ENCODE measurements at regions not wholly inside any gene's neighbourhood (a gene's known extent, or its start where the extent isn't known, plus 50 kb on each side); places are given as distances from the start of the nearest gene placed in this dataset.

- Histone ChIP-seq H3K36me3 (ENCODE audit: control insufficient read depth in 1 of 2, insufficient read depth in 2 of 2, low read length in 2 of 2) (no peaks in the 10 kb centered on the region), H3K4me3 (ENCODE audit: low read depth in 1 of 2, low read length in 2 of 2) (no peak overlapping the region), H3K4me1 (ENCODE audit: control insufficient read depth in 1 of 2, insufficient read depth in 2 of 2, low read length in 2 of 2) (no peaks in the 10 kb centered on the region), H3K9me3 (ENCODE audit: control insufficient read depth in 1 of 2, low read length in 2 of 2) (no peaks in the 10 kb centered on the region), H3K27ac (ENCODE audit: low read length) (no peak overlapping the region), H3K27me3 (ENCODE audit: low read depth, low read length) (no peaks in the 10 kb centered on the region)
These were observed 436.6 kb downstream of the VGLL3 start for GRCh38 chr3:86554383-86554782.

GRCh38 chr3:86547692-86548091, 443.3 kb downstream of the VGLL3 start:
- Histone ChIP-seq H3K9me3 (ENCODE audit: control insufficient read depth in 1 of 2, low read length in 2 of 2) (no peaks in the 10 kb centered on the region), H3K36me3 (ENCODE audit: control insufficient read depth in 1 of 2, insufficient read depth in 2 of 2, low read length in 2 of 2) (no peaks in the 10 kb centered on the region), H3K27ac (ENCODE audit: low read length) (no peak overlapping the region), H3K4me3 (ENCODE audit: low read depth in 1 of 2, low read length in 2 of 2) (no peak overlapping the region), H3K4me1 (ENCODE audit: control insufficient read depth in 1 of 2, insufficient read depth in 2 of 2, low read length in 2 of 2) (no peaks in the 10 kb centered on the region), H3K27me3 (ENCODE audit: low read depth, low read length) (no peaks in the 10 kb centered on the region)

- Histone ChIP-seq H3K4me3 (ENCODE audit: low read depth in 1 of 2, low read length in 2 of 2) (no peak overlapping the region), H3K36me3 (ENCODE audit: control insufficient read depth in 1 of 2, insufficient read depth in 2 of 2, low read length in 2 of 2) (no peaks in the 10 kb centered on the region), H3K27ac (ENCODE audit: low read length) (no peak overlapping the region), H3K9me3 (ENCODE audit: control insufficient read depth in 1 of 2, low read length in 2 of 2) (peaks cover 0 to 8% of the 10 kb centered on the region in 2 donors), H3K27me3 (ENCODE audit: low read depth, low read length) (no peaks in the 10 kb centered on the region), H3K4me1 (ENCODE audit: control insufficient read depth in 1 of 2, insufficient read depth in 2 of 2, low read length in 2 of 2) (no peaks in the 10 kb centered on the region)
These were observed 453.8 kb downstream of the VGLL3 start for GRCh38 chr3:86537171-86537570.

- Histone ChIP-seq H3K4me1 (ENCODE audit: control insufficient read depth in 1 of 2, insufficient read depth in 2 of 2, low read length in 2 of 2) (no peaks in the 10 kb centered on the region), H3K27me3 (ENCODE audit: low read depth, low read length) (no peaks in the 10 kb centered on the region), H3K27ac (ENCODE audit: low read length) (no peak overlapping the region), H3K4me3 (ENCODE audit: low read depth in 1 of 2, low read length in 2 of 2) (no peak overlapping the region), H3K36me3 (ENCODE audit: control insufficient read depth in 1 of 2, insufficient read depth in 2 of 2, low read length in 2 of 2) (no peaks in the 10 kb centered on the region), H3K9me3 (ENCODE audit: control insufficient read depth in 1 of 2, low read length in 2 of 2) (no peaks in the 10 kb centered on the region)
These were observed 471.1 kb downstream of the VGLL3 start for GRCh38 chr3:86519819-86520218.

- H3K4me3 ChIP-seq (ENCODE audit: low read depth in 1 of 2, low read length in 2 of 2) = no peak overlapping the region
- no peaks in the 10 kb centered on the region for H3K9me3 ChIP-seq (ENCODE audit: control insufficient read depth in 1 of 2, low read length in 2 of 2)
- H3K36me3 ChIP-seq (ENCODE audit: control insufficient read depth in 1 of 2, insufficient read depth in 2 of 2, low read length in 2 of 2) = no peaks in the 10 kb centered on the region
- H3K4me1 ChIP-seq (ENCODE audit: control insufficient read depth in 1 of 2, insufficient read depth in 2 of 2, low read length in 2 of 2) = no peaks in the 10 kb centered on the region
- H3K27ac ChIP-seq (ENCODE audit: low read length) = no peak overlapping the region
- H3K27me3 ChIP-seq (ENCODE audit: low read depth, low read length) = no peaks in the 10 kb centered on the region
These were observed 509.3 kb downstream of the VGLL3 start for GRCh38 chr3:86481636-86482035.

GRCh38 chr3:86481031-86481430, 509.9 kb downstream of the VGLL3 start:
- Histone ChIP-seq H3K27me3 (ENCODE audit: low read depth, low read length) (no peaks in the 10 kb centered on the region), H3K4me1 (ENCODE audit: control insufficient read depth in 1 of 2, insufficient read depth in 2 of 2, low read length in 2 of 2) (no peaks in the 10 kb centered on the region), H3K27ac (ENCODE audit: low read length) (no peak overlapping the region), H3K9me3 (ENCODE audit: control insufficient read depth in 1 of 2, low read length in 2 of 2) (no peaks in the 10 kb centered on the region), H3K4me3 (ENCODE audit: low read depth in 1 of 2, low read length in 2 of 2) (no peak overlapping the region), H3K36me3 (ENCODE audit: control insufficient read depth in 1 of 2, insufficient read depth in 2 of 2, low read length in 2 of 2) (no peaks in the 10 kb centered on the region)

- H3K27me3 ChIP-seq (ENCODE audit: low read depth, low read length) = no peaks in the 10 kb centered on the region
- H3K36me3 ChIP-seq (ENCODE audit: control insufficient read depth in 1 of 2, insufficient read depth in 2 of 2, low read length in 2 of 2) = no peaks in the 10 kb centered on the region
- H3K27ac ChIP-seq (ENCODE audit: low read length) = no peak overlapping the region
These were observed 526.8 kb downstream of the VGLL3 start for GRCh38 chr3:86464180-86464579.

GRCh38 chr3:86451749-86452148, 539.2 kb downstream of the VGLL3 start:
- H3K4me1 ChIP-seq (ENCODE audit: control insufficient read depth in 1 of 2, insufficient read depth in 2 of 2, low read length in 2 of 2) = no peaks in the 10 kb centered on the region
- H3K27ac ChIP-seq (ENCODE audit: low read length) = no peak overlapping the region
- H3K4me3 ChIP-seq (ENCODE audit: low read depth in 1 of 2, low read length in 2 of 2) = no peak overlapping the region
- H3K9me3 ChIP-seq (ENCODE audit: control insufficient read depth in 1 of 2, low read length in 2 of 2) = no peaks in the 10 kb centered on the region
- H3K36me3 ChIP-seq (ENCODE audit: control insufficient read depth in 1 of 2, insufficient read depth in 2 of 2, low read length in 2 of 2) = no peaks in the 10 kb centered on the region
- H3K27me3 ChIP-seq (ENCODE audit: low read depth, low read length) = no peaks in the 10 kb centered on the region

More at GRCh38 chr3:86464180-86464579, 526.8 kb downstream of the VGLL3 start:
- Histone ChIP-seq H3K4me1 (ENCODE audit: control insufficient read depth in 1 of 2, insufficient read depth in 2 of 2, low read length in 2 of 2) (no peaks in the 10 kb centered on the region), H3K4me3 (ENCODE audit: low read depth in 1 of 2, low read length in 2 of 2) (no peak overlapping the region), H3K9me3 (ENCODE audit: control insufficient read depth in 1 of 2, low read length in 2 of 2) (no peaks in the 10 kb centered on the region)

- Histone ChIP-seq H3K9me3 (ENCODE audit: control insufficient read depth in 1 of 2, low read length in 2 of 2) (no peaks in the 10 kb centered on the region), H3K36me3 (ENCODE audit: control insufficient read depth in 1 of 2, insufficient read depth in 2 of 2, low read length in 2 of 2) (no peaks in the 10 kb centered on the region), H3K27me3 (ENCODE audit: low read depth, low read length) (no peaks in the 10 kb centered on the region), H3K4me1 (ENCODE audit: control insufficient read depth in 1 of 2, insufficient read depth in 2 of 2, low read length in 2 of 2) (no peaks in the 10 kb centered on the region), H3K4me3 (ENCODE audit: low read depth in 1 of 2, low read length in 2 of 2) (no peak overlapping the region), H3K27ac (ENCODE audit: low read length) (no peak overlapping the region)
These were observed 552.4 kb downstream of the VGLL3 start for GRCh38 chr3:86438544-86438943.

GRCh38 chr3:86427343-86427742, 563.6 kb downstream of the VGLL3 start:
- Histone ChIP-seq H3K27me3 (ENCODE audit: low read depth, low read length) (no peaks in the 10 kb centered on the region), H3K9me3 (ENCODE audit: control insufficient read depth in 1 of 2, low read length in 2 of 2) (peaks cover 0 to 5% of the 10 kb centered on the region in 2 donors), H3K4me3 (ENCODE audit: low read depth in 1 of 2, low read length in 2 of 2) (no peak overlapping the region), H3K27ac (ENCODE audit: low read length) (no peak overlapping the region), H3K4me1 (ENCODE audit: control insufficient read depth in 1 of 2, insufficient read depth in 2 of 2, low read length in 2 of 2) (no peaks in the 10 kb centered on the region), H3K36me3 (ENCODE audit: control insufficient read depth in 1 of 2, insufficient read depth in 2 of 2, low read length in 2 of 2) (no peaks in the 10 kb centered on the region)

GRCh38 chr3:86420990-86421739, 569.8 kb downstream of the VGLL3 start:
- no peaks in the 10 kb centered on the region for H3K27me3 ChIP-seq (ENCODE audit: low read depth, low read length)
- H3K4me1 ChIP-seq (ENCODE audit: control insufficient read depth in 1 of 2, insufficient read depth in 2 of 2, low read length in 2 of 2) = no peaks in the 10 kb centered on the region
- no peak overlapping the region for H3K4me3 ChIP-seq (ENCODE audit: low read depth in 1 of 2, low read length in 2 of 2)
- H3K36me3 ChIP-seq (ENCODE audit: control insufficient read depth in 1 of 2, insufficient read depth in 2 of 2, low read length in 2 of 2) = no peaks in the 10 kb centered on the region
- H3K27ac ChIP-seq (ENCODE audit: low read length) = no peak overlapping the region
- H3K9me3 ChIP-seq (ENCODE audit: control insufficient read depth in 1 of 2, low read length in 2 of 2) = peaks cover 0 to 5% of the 10 kb centered on the region in 2 donors

GRCh38 chr3:86418861-86419260, 572.1 kb downstream of the VGLL3 start:
- H3K4me1 ChIP-seq (ENCODE audit: control insufficient read depth in 1 of 2, insufficient read depth in 2 of 2, low read length in 2 of 2) = no peaks in the 10 kb centered on the region
- H3K27ac ChIP-seq (ENCODE audit: low read length) = no peak overlapping the region

More at GRCh38 chr3:86418861-86419260, 572.1 kb downstream of the VGLL3 start:
- Histone ChIP-seq H3K4me3 (ENCODE audit: low read depth in 1 of 2, low read length in 2 of 2) (no peak overlapping the region), H3K9me3 (ENCODE audit: control insufficient read depth in 1 of 2, low read length in 2 of 2) (no peaks in the 10 kb centered on the region), H3K36me3 (ENCODE audit: control insufficient read depth in 1 of 2, insufficient read depth in 2 of 2, low read length in 2 of 2) (no peaks in the 10 kb centered on the region), H3K27me3 (ENCODE audit: low read depth, low read length) (no peaks in the 10 kb centered on the region)
